IMR-90 (cell line): ENCODE measurements at regions not wholly inside any gene's neighbourhood (a gene's known extent, or its start where the extent isn't known, plus 50 kb on each side); places are given as distances from the start of the nearest gene placed in this dataset.

ENCODE experiments used
- ATAC-seq: fragments of 200-7000 bp; cut with Tn5 transposase; 2 replicates; pipeline ENCODE4 v1.9.1; 2020; ENCODE audit warnings: low read depth, mild to moderate bottlenecking, moderate library complexity
- BruUV-seq: library from RNA; stranded (reverse); fragments of 400-500 nt; replicated peaks from 2 replicates; lab custom pipeline; 2021; lab: Mats Ljungman, UMichigan
- CTCF ChIA-PET: fragments of 300-600 bp; formaldehyde crosslinking; extraction: SDS; loops from one replicate; lab custom pipeline; 2021; ENCODE audit warnings: antibody characterized with exemption; lab: Yijun Ruan, JAX
- POLR2A ChIA-PET: fragments of 300-600 bp; sonication (Branson Sonifier 250); formaldehyde crosslinking; loops from one replicate; lab custom pipeline; 2022; ENCODE audit warnings: antibody characterized with exemption; ENCODE audit not compliant: unreplicated experiment; lab: Charles Lee
- DNase-seq: peaks from one replicate; pipeline ENCODE4 v3.0.0; 2013
- H2AFZ ChIP-seq: replicated peaks from 2 replicates; pipeline ENCODE3; 2013; ENCODE audit warnings: low read length, mild to moderate bottlenecking; ENCODE audit not compliant: poor library complexity
- H2AK5ac ChIP-seq: 2 replicates; pipeline ENCODE4 v1.6.1; 2013; ENCODE audit warnings: low read depth, low read length, inconsistent platforms
- H2AK9ac ChIP-seq: replicated peaks from 2 replicates; pipeline ENCODE3; 2013; ENCODE audit warnings: mild to moderate bottlenecking, low read depth, low read length, moderate library complexity; ENCODE audit not compliant: poor library complexity
- H2BK120ac ChIP-seq: 2 replicates; pipeline ENCODE4 v1.6.1; 2013; ENCODE audit warnings: low read depth, low read length, inconsistent platforms
- H2BK15ac ChIP-seq: 3 replicates; pipeline ENCODE4 v1.6.1; 2013; ENCODE audit warnings: low read depth, low read length, inconsistent platforms
- H2BK20ac ChIP-seq: 2 replicates; pipeline ENCODE4 v1.6.1; 2013; ENCODE audit warnings: low read depth, mild to moderate bottlenecking, inconsistent platforms, low read length, moderate library complexity
- H2BK5ac ChIP-seq: 2 replicates; pipeline ENCODE4 v1.6.1; 2013; ENCODE audit warnings: mild to moderate bottlenecking, low read depth, low read length, inconsistent platforms; ENCODE audit not compliant: poor library complexity, severe bottlenecking
- H3K14ac ChIP-seq: replicated peaks from 2 replicates; pipeline ENCODE4 v1.6.1; 2013; ENCODE audit warnings: low read depth, low read length, inconsistent platforms
- H3K18ac ChIP-seq: 2 replicates; pipeline ENCODE4 v1.6.1; 2013; ENCODE audit warnings: low read depth, low read length, control low read depth
- H3K23ac ChIP-seq: 2 replicates; pipeline ENCODE4 v1.6.1; 2013; ENCODE audit warnings: low read depth, low read length, inconsistent platforms
- H3K27ac ChIP-seq: 2 replicates; pipeline ENCODE4 v1.5.1; 2013; ENCODE audit warnings: mild to moderate bottlenecking, control low read depth, low read length; ENCODE audit not compliant: insufficient read depth
- H3K27me3 ChIP-seq: 2 replicates; pipeline ENCODE4 v1.6.1; 2013; ENCODE audit warnings: low read length; ENCODE audit not compliant: control insufficient read depth, insufficient read depth
- H3K36me3 ChIP-seq: 2 replicates; pipeline ENCODE4 v1.6.1; 2013; ENCODE audit warnings: low read length, mixed read lengths; ENCODE audit not compliant: control insufficient read depth, insufficient read depth
- H3K4ac ChIP-seq: 2 replicates; pipeline ENCODE4 v1.6.1; 2013; ENCODE audit warnings: low read depth, low read length, inconsistent platforms
- H3K4me1 ChIP-seq: 2 replicates; pipeline ENCODE4 v1.6.1; 2013; ENCODE audit warnings: low read length, mixed read lengths; ENCODE audit not compliant: control insufficient read depth, insufficient read depth
- H3K4me2 ChIP-seq: 2 replicates; pipeline ENCODE4 v1.6.1; 2013; ENCODE audit warnings: low read depth, mild to moderate bottlenecking, control low read depth, low read length, moderate library complexity
- H3K4me3 ChIP-seq: 2 replicates; pipeline ENCODE4 v1.5.1; 2013; ENCODE audit warnings: low read depth, mild to moderate bottlenecking, control low read depth, low read length, moderate library complexity; ENCODE audit not compliant: insufficient read depth
- H3K56ac ChIP-seq: 2 replicates; pipeline ENCODE4 v1.6.1; 2013; ENCODE audit warnings: low read length, inconsistent platforms; ENCODE audit not compliant: insufficient read depth; ENCODE audit errors: extremely low read depth
- H3K79me1 ChIP-seq, 2 experiments: 2 replicates each; pipeline ENCODE4 v1.6.1; 2013; ENCODE audit warnings: low read length in 2 of 2, inconsistent platforms in 1 of 2, low read depth in 1 of 2
- H3K9ac ChIP-seq: 2 replicates; pipeline ENCODE4 v1.6.1; 2013; ENCODE audit warnings: low read depth, low read length, control low read depth
- H3K9me1 ChIP-seq: 2 replicates; pipeline ENCODE4 v1.6.1; 2013; ENCODE audit warnings: low read length, inconsistent platforms; ENCODE audit not compliant: insufficient read depth
- H3K9me3 ChIP-seq: 2 replicates; pipeline ENCODE4 v1.6.1; 2013; ENCODE audit warnings: low read length; ENCODE audit not compliant: control insufficient read depth, insufficient read depth
- H4K20me1 ChIP-seq: 2 replicates; pipeline ENCODE4 v1.6.1; 2013; ENCODE audit warnings: low read length, inconsistent platforms; ENCODE audit not compliant: insufficient read depth
- H4K5ac ChIP-seq: 2 replicates; pipeline ENCODE4 v1.6.1; 2013; ENCODE audit warnings: mild to moderate bottlenecking, low read depth, low read length, control low read depth
- H4K8ac ChIP-seq, 2 experiments: 2 replicates each; pipeline ENCODE4 v1.6.1; 2013; ENCODE audit warnings: low read depth in 2 of 2, low read length in 2 of 2, control low read depth in 1 of 2, inconsistent platforms in 1 of 2
- H4K91ac ChIP-seq: 2 replicates; pipeline ENCODE4 v1.6.1; 2013; ENCODE audit warnings: low read depth, low read length, inconsistent platforms; ENCODE audit not compliant: insufficient read depth
- BHLHE40 ChIP-seq: fragments of 150-350 bp; IDR thresholded peaks from 2 replicates; pipeline ENCODE4 v1.6.1; 2016; ENCODE audit warnings: mild to moderate bottlenecking, low read depth, low read length
- CEBPB ChIP-seq: IDR thresholded peaks from 2 replicates; pipeline ENCODE4 v1.6.1; 2012; ENCODE audit warnings: low read depth, low read length, improper control_type of control experiment
- CHD1 ChIP-seq: IDR thresholded peaks from 2 replicates; pipeline ENCODE4 v1.6.1; 2012; ENCODE audit warnings: low read depth, low read length, improper control_type of control experiment
- CTCF ChIP-seq: conservative IDR thresholded peaks from 2 replicates; pipeline ENCODE4 v1.5.1; 2012; ENCODE audit warnings: mild to moderate bottlenecking, low read depth, low read length, improper control_type of control experiment
- ELK1 ChIP-seq: fragments of 150-350 bp; IDR thresholded peaks from 2 replicates; pipeline ENCODE4 v1.6.1; 2016; ENCODE audit warnings: low read depth, mild to moderate bottlenecking, low read length, moderate library complexity, borderline replicate concordance
- FOS ChIP-seq: fragments of 150-350 bp; IDR thresholded peaks from 2 replicates; pipeline ENCODE4 v1.6.1; 2016; ENCODE audit warnings: low read depth, low read length
- MAFK ChIP-seq: IDR thresholded peaks from 2 replicates; pipeline ENCODE4 v1.6.1; 2012; ENCODE audit warnings: low read depth, low read length, improper control_type of control experiment
- MAZ ChIP-seq: IDR thresholded peaks from 2 replicates; pipeline ENCODE4 v1.6.1; 2012; ENCODE audit warnings: low read depth, mild to moderate bottlenecking, low read length, improper control_type of control experiment, moderate library complexity, borderline replicate concordance
- MXI1 ChIP-seq: IDR thresholded peaks from 2 replicates; pipeline ENCODE4 v1.6.1; 2012; ENCODE audit warnings: low read depth, mild to moderate bottlenecking, low read length, moderate library complexity, borderline replicate concordance
- NFE2L2 ChIP-seq: fragments of 150-350 bp; IDR thresholded peaks from 2 replicates; pipeline ENCODE4 v1.6.1; 2016; ENCODE audit warnings: low read depth, mild to moderate bottlenecking, low read length
- POLR2A ChIP-seq: IDR thresholded peaks from 2 replicates; pipeline ENCODE4 v1.6.1; 2012; ENCODE audit warnings: mild to moderate bottlenecking, low read depth, low read length
- RAD21 ChIP-seq: IDR thresholded peaks from 2 replicates; pipeline ENCODE4 v1.6.1; 2012; ENCODE audit warnings: low read length, improper control_type of control experiment
- RCOR1 ChIP-seq: IDR thresholded peaks from 2 replicates; pipeline ENCODE4 v1.6.1; 2012; ENCODE audit warnings: mild to moderate bottlenecking, low read length, improper control_type of control experiment; ENCODE audit not compliant: insufficient replicate concordance
- RFX5 ChIP-seq: IDR thresholded peaks from 2 replicates; pipeline ENCODE4 v1.8.0; 2012; ENCODE audit warnings: low read depth, mild to moderate bottlenecking, low read length, moderate library complexity
- SMC3 ChIP-seq: fragments of 150-350 bp; IDR thresholded peaks from 2 replicates; pipeline ENCODE4 v1.6.1; 2016; ENCODE audit warnings: low read depth, mild to moderate bottlenecking, antibody characterized with exemption, low read length, moderate library complexity
- USF2 ChIP-seq: fragments of 150-350 bp; IDR thresholded peaks from 2 replicates; pipeline ENCODE4 v1.6.1; 2017; ENCODE audit warnings: mild to moderate bottlenecking, antibody characterized with exemption, low read length, low read depth
- WGBS, 2 experiments: methylation state at CpG; one replicate each; pipeline versions ENCODE4 v1.1.5 to v1.1.7; 2013; ENCODE audit warnings: missing lambda C conversion rate in 2 of 2; ENCODE audit not compliant: insufficient read length in 1 of 2; ENCODE audit errors: extremely low coverage in 2 of 2; 5-methylcytosine and 5-hydroxymethylcytosine counted together
- dilution Hi-C: fragments of 300-500 bp; cut with HindIII; formaldehyde crosslinking; loops from one replicate; pipeline ENCODE4 v1.14.3; 2018; ENCODE audit warnings: low sequenced_read_pairs; ENCODE audit not compliant: unreplicated experiment
- in situ Hi-C: fragments of 300-500 bp; cut with MboI; formaldehyde crosslinking; loops from 3 replicates; pipeline ENCODE4 v1.14.3; 2019; ENCODE audit warnings: low sequenced_read_pairs, inconsistent platforms, mixed read lengths
- intact Hi-C: fragments of 100-400 bp; cut with micrococcal nuclease; formaldehyde crosslinking; loops from 2 replicates; pipeline ENCODE4 v1.10.0; 2022

GRCh38 chr2:5781679-5782078 lies 89.5 kb downstream of the SOX11 start:
- no peak overlapping the region for H3K4me2 ChIP-seq
- H3K79me1 ChIP-seq = no peaks in the 10 kb centered on the region
- no TSS peak for BruUV-seq
- H2BK5ac ChIP-seq = no peak overlapping the region
- no peak overlapping the region; the same call in 1 of the 2 replicates for H3K18ac ChIP-seq
- no peak overlapping the region for H2AFZ ChIP-seq
- no peak for DNase-seq
- H3K36me3 ChIP-seq = no peaks in the 10 kb centered on the region
- no peak overlapping the region for H3K4ac ChIP-seq
- TF ChIP-seq ELK1 (no peak), FOS (no peak), CTCF (no peak), POLR2A (no peak), SMC3 (no peak), NFE2L2 (no peak), RCOR1 (no peak), CEBPB (no peak), MXI1 (no peak), RFX5 (no peak), USF2 (no peak), RAD21 (no peak), MAFK (no peak), CHD1 (no peak), MAZ (no peak), BHLHE40 (no peak)
- intact Hi-C loops = no loop called here
- no peak overlapping the region for H3K23ac ChIP-seq
- dilution Hi-C loops = no loop called here
- H4K5ac ChIP-seq = no peak overlapping the region
- H3K9me3 ChIP-seq = peaks cover 2% of the 10 kb centered on the region
- in situ Hi-C loops = no loop called here
- no peaks in the 10 kb centered on the region for H3K9me1 ChIP-seq
- ChIA-PET POLR2A (no interaction called here), CTCF (no interaction called here)
- H2BK20ac ChIP-seq = no peak overlapping the region
- H2AK9ac ChIP-seq = no peak overlapping the region
- no peak overlapping the region for H3K56ac ChIP-seq
- WGBS, 2 experiments = 87% methylated on average over 5 of the region's 14 CpGs; no CpG with 5 or more reads in 1 of the 2 experiments
- H3K9ac ChIP-seq = no peak overlapping the region
- H3K4me3 ChIP-seq = no peak overlapping the region
- H4K20me1 ChIP-seq = no peaks in the 10 kb centered on the region
- peaks cover 5% of the 10 kb centered on the region; the same call in 1 of the 2 replicates for H3K4me1 ChIP-seq
- no peaks in the 10 kb centered on the region; the same call in 1 of the 2 replicates for H3K27me3 ChIP-seq
- no peak overlapping the region for H3K14ac ChIP-seq
- H3K27ac ChIP-seq = no peak overlapping the region
- H2BK15ac ChIP-seq = no peak overlapping the region
- H2AK5ac ChIP-seq = no peak overlapping the region
- no peak overlapping the region for H4K91ac ChIP-seq
- H4K8ac ChIP-seq = no peak overlapping the region
- H2BK120ac ChIP-seq = no peak overlapping the region
- ATAC-seq = no peak
